ENCODE measurements at regions not wholly inside any gene's neighbourhood (a gene's known extent, or its start where the extent isn't known, plus 50 kb on each side); places are given as distances from the start of the nearest gene placed in this dataset.

GRCh38 chr9:18163146-18163545, 310.8 kb upstream of the ADAMTSL1 start:
- Mint-ChIP-seq H3K4me3 (ENCODE audit: unreplicated experiment) (no peak overlapping the region), H3K27me3 (ENCODE audit: insufficient read depth, unreplicated experiment) (no peaks in the 10 kb centered on the region), H3K9me3 (ENCODE audit: unreplicated experiment) (no peaks in the 10 kb centered on the region), H3K27ac (ENCODE audit: unreplicated experiment) (no peak overlapping the region), H3K36me3 (ENCODE audit: insufficient read depth, unreplicated experiment) (no peaks in the 10 kb centered on the region), H3K4me1 (ENCODE audit: low read depth, unreplicated experiment) (no peaks in the 10 kb centered on the region)
- Histone ChIP-seq H3K4me3 (ENCODE audit: low read depth, low read length) (no peak overlapping the region), H3K27me3 (replicated peaks; ENCODE audit: control insufficient read depth, insufficient read depth, low read length) (no peaks in the 10 kb centered on the region), H3K4me1 (peaks cover 11% of the 10 kb centered on the region), H3K36me3 (ENCODE audit: control insufficient read depth, insufficient read depth, low read length) (no peaks in the 10 kb centered on the region), H3K9me3 (no peaks in the 10 kb centered on the region)
- CTCF ChIA-PET = no interaction called here
- no peak for TF ChIP-seq CTCF (IDR thresholded peaks at IDR 0.05; ENCODE audit: insufficient read depth in 1 of 2, low read depth in 1 of 2, low read length in 1 of 2, severe bottlenecking in 1 of 2, unreplicated experiment in 1 of 2)
- no peak for DNase-seq
- POLR2A ChIA-PET = no interaction called here
- intact Hi-C loops (cut with micrococcal nuclease; ENCODE audit: unreplicated experiment) = no loop called here
- BruUV-seq (replicated peaks) = no TSS peak

GRCh38 chr9:18167733-18168132, 306.2 kb upstream of the ADAMTSL1 start:
- Mint-ChIP-seq H3K27me3 (ENCODE audit: insufficient read depth, unreplicated experiment) (no peaks in the 10 kb centered on the region), H3K27ac (ENCODE audit: unreplicated experiment) (no peak overlapping the region), H3K9me3 (ENCODE audit: unreplicated experiment) (no peaks in the 10 kb centered on the region), H3K4me1 (ENCODE audit: low read depth, unreplicated experiment) (no peaks in the 10 kb centered on the region), H3K36me3 (ENCODE audit: insufficient read depth, unreplicated experiment) (no peaks in the 10 kb centered on the region), H3K4me3 (ENCODE audit: unreplicated experiment) (no peak overlapping the region)
- BruUV-seq (replicated peaks) = no TSS peak
- intact Hi-C loops (cut with micrococcal nuclease; ENCODE audit: unreplicated experiment) = no loop called here
- H3K36me3 ChIP-seq (ENCODE audit: control insufficient read depth, insufficient read depth, low read length) = no peaks in the 10 kb centered on the region
- no peaks in the 10 kb centered on the region for H3K9me3 ChIP-seq
- ChIA-PET POLR2A (no interaction called here), CTCF (no interaction called here)
- peaks cover 10% of the 10 kb centered on the region for H3K4me1 ChIP-seq
- no peak for DNase-seq
- TF ChIP-seq CTCF (IDR thresholded peaks at IDR 0.05; ENCODE audit: insufficient read depth in 1 of 2, low read depth in 1 of 2, low read length in 1 of 2, severe bottlenecking in 1 of 2, unreplicated experiment in 1 of 2) = no peak
- H3K4me3 ChIP-seq (ENCODE audit: low read depth, low read length) = no peak overlapping the region
- no peaks in the 10 kb centered on the region for H3K27me3 ChIP-seq (replicated peaks; ENCODE audit: control insufficient read depth, insufficient read depth, low read length)

- TF ChIP-seq CTCF (IDR thresholded peaks at IDR 0.05; ENCODE audit: insufficient read depth in 1 of 2, low read depth in 1 of 2, low read length in 1 of 2, severe bottlenecking in 1 of 2, unreplicated experiment in 1 of 2) = no peak
- no peak for DNase-seq
- Mint-ChIP-seq H3K9me3 (ENCODE audit: unreplicated experiment) (no peaks in the 10 kb centered on the region), H3K36me3 (ENCODE audit: insufficient read depth, unreplicated experiment) (no peaks in the 10 kb centered on the region), H3K27me3 (ENCODE audit: insufficient read depth, unreplicated experiment) (no peaks in the 10 kb centered on the region), H3K4me3 (ENCODE audit: unreplicated experiment) (no peak overlapping the region), H3K27ac (ENCODE audit: unreplicated experiment) (no peak overlapping the region), H3K4me1 (ENCODE audit: low read depth, unreplicated experiment) (no peaks in the 10 kb centered on the region)
- intact Hi-C loops (cut with micrococcal nuclease; ENCODE audit: unreplicated experiment) = no loop called here
- BruUV-seq (replicated peaks) = no TSS peak
- no peaks in the 10 kb centered on the region for H3K36me3 ChIP-seq (ENCODE audit: control insufficient read depth, insufficient read depth, low read length)
- H3K4me3 ChIP-seq (ENCODE audit: low read depth, low read length) = no peak overlapping the region
- H3K9me3 ChIP-seq = no peaks in the 10 kb centered on the region
- no peaks in the 10 kb centered on the region for H3K27me3 ChIP-seq (replicated peaks; ENCODE audit: control insufficient read depth, insufficient read depth, low read length)
- no peaks in the 10 kb centered on the region for H3K4me1 ChIP-seq
- ChIA-PET POLR2A (no interaction called here), CTCF (no interaction called here)
Observed at GRCh38 chr9:18173923-18174322, 300.0 kb upstream of the ADAMTSL1 start.
